SK-N-SH (cell line): ENCODE measurements at regions not wholly inside any gene's neighbourhood (a gene's known extent, or its start where the extent isn't known, plus 50 kb on each side); places are given as distances from the start of the nearest gene placed in this dataset.

Experiments
- RCOR1 ChIP-seq: fragments of 150-350 bp; IDR thresholded peaks from 2 replicates; pipeline ENCODE4 v1.6.1; 2017; ENCODE audit warnings: antibody characterized with exemption, low read length
- REST ChIP-seq: IDR thresholded peaks from 2 replicates; pipeline ENCODE4 v1.6.1; 2012; ENCODE audit warnings: mild to moderate bottlenecking, low read depth, low read length, moderate library complexity
- TCF12 ChIP-seq: IDR thresholded peaks from 2 replicates; pipeline ENCODE4 v1.4.0; 2012
- TF ChIP-seq, protein P1 (sequence below): fragments of 200-600 bp; sonication (generic); IDR thresholded peaks from 2 replicates; pipeline ENCODE4 v1.6.1; 2017; ENCODE audit warnings: antibody characterized with exemption, mild to moderate bottlenecking, moderate library complexity

- TF ChIP-seq RCOR1 (no peak), TCF12 (no peak), REST (no peak)
- TF ChIP-seq, protein P1, sequence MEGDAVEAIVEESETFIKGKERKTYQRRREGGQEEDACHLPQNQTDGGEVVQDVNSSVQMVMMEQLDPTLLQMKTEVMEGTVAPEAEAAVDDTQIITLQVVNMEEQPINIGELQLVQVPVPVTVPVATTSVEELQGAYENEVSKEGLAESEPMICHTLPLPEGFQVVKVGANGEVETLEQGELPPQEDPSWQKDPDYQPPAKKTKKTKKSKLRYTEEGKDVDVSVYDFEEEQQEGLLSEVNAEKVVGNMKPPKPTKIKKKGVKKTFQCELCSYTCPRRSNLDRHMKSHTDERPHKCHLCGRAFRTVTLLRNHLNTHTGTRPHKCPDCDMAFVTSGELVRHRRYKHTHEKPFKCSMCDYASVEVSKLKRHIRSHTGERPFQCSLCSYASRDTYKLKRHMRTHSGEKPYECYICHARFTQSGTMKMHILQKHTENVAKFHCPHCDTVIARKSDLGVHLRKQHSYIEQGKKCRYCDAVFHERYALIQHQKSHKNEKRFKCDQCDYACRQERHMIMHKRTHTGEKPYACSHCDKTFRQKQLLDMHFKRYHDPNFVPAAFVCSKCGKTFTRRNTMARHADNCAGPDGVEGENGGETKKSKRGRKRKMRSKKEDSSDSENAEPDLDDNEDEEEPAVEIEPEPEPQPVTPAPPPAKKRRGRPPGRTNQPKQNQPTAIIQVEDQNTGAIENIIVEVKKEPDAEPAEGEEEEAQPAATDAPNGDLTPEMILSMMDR = no peak
Observed at GRCh38 chr3:197408177-197408957, 110.0 kb upstream of the DLG1 start.
